ENCODE measurements at regions not wholly inside any gene's neighbourhood (a gene's known extent, or its start where the extent isn't known, plus 50 kb on each side); places are given as distances from the start of the nearest gene placed in this dataset.

GRCh38 chr7:17593819-17594419, 295.5 kb downstream of the AHR start:
- Histone ChIP-seq H3K27me3 (ENCODE audit: insufficient read depth, low read length) (no peaks in the 10 kb centered on the region), H3K4me3 (ENCODE audit: insufficient read depth, low read length) (no peak overlapping the region), H3K4me1 (ENCODE audit: insufficient read depth, low read length) (peaks cover under 1% of the 10 kb centered on the region), H3K79me2 (ENCODE audit: insufficient read depth, low read length) (no peaks in the 10 kb centered on the region), H3K4me2 (ENCODE audit: insufficient read depth, low read length) (no peak overlapping the region), H3K9me3 (ENCODE audit: low read depth, low read length) (no peaks in the 10 kb centered on the region), H2AFZ (ENCODE audit: low read length) (no peak overlapping the region), H4K20me1 (ENCODE audit: insufficient read depth, low read length) (no peaks in the 10 kb centered on the region), H3K27ac (ENCODE audit: low read depth, low read length) (no peak overlapping the region), H3K36me3 (ENCODE audit: insufficient read depth, low read length) (no peaks in the 10 kb centered on the region)
- TF ChIP-seq CTCF (IDR thresholded peaks at IDR 0.05; ENCODE audit: extremely low read depth, low read depth, low read length): no peak
- DNase-seq (ENCODE audit: insufficient read length, low spot score, missing footprints): no peak

- Histone ChIP-seq H3K79me2 (ENCODE audit: insufficient read depth, low read length) (no peaks in the 10 kb centered on the region), H3K4me1 (ENCODE audit: insufficient read depth, low read length) (peaks cover 13% of the 10 kb centered on the region), H3K27ac (ENCODE audit: low read depth, low read length) (no peak overlapping the region), H2AFZ (ENCODE audit: low read length) (no peak overlapping the region), H3K27me3 (ENCODE audit: insufficient read depth, low read length) (no peaks in the 10 kb centered on the region), H3K4me3 (ENCODE audit: insufficient read depth, low read length) (no peak overlapping the region), H3K4me2 (ENCODE audit: insufficient read depth, low read length) (no peak overlapping the region), H3K36me3 (ENCODE audit: insufficient read depth, low read length) (no peaks in the 10 kb centered on the region), H3K9me3 (ENCODE audit: low read depth, low read length) (no peaks in the 10 kb centered on the region), H4K20me1 (ENCODE audit: insufficient read depth, low read length) (no peaks in the 10 kb centered on the region)
- no peak for TF ChIP-seq CTCF (IDR thresholded peaks at IDR 0.05; ENCODE audit: extremely low read depth, low read depth, low read length)
- no peak for DNase-seq (ENCODE audit: insufficient read length, low spot score, missing footprints)
Measured at GRCh38 chr7:17595546-17595945, 297.1 kb downstream of the AHR start.

GRCh38 chr7:17598305-17598704, 299.9 kb downstream of the AHR start:
- Histone ChIP-seq H3K27ac (ENCODE audit: low read depth, low read length) (no peak overlapping the region), H2AFZ (ENCODE audit: low read length) (no peak overlapping the region), H3K4me1 (ENCODE audit: insufficient read depth, low read length) (peaks cover 20% of the 10 kb centered on the region), H4K20me1 (ENCODE audit: insufficient read depth, low read length) (no peaks in the 10 kb centered on the region), H3K79me2 (ENCODE audit: insufficient read depth, low read length) (no peaks in the 10 kb centered on the region), H3K27me3 (ENCODE audit: insufficient read depth, low read length) (no peaks in the 10 kb centered on the region), H3K4me2 (ENCODE audit: insufficient read depth, low read length) (no peak overlapping the region), H3K36me3 (ENCODE audit: insufficient read depth, low read length) (no peaks in the 10 kb centered on the region), H3K9me3 (ENCODE audit: low read depth, low read length) (no peaks in the 10 kb centered on the region), H3K4me3 (ENCODE audit: insufficient read depth, low read length) (no peak overlapping the region)
- DNase-seq (ENCODE audit: insufficient read length, low spot score, missing footprints): no peak
- no peak for TF ChIP-seq CTCF (IDR thresholded peaks at IDR 0.05; ENCODE audit: extremely low read depth, low read depth, low read length)

- Histone ChIP-seq H4K20me1 (ENCODE audit: insufficient read depth, low read length) (no peaks in the 10 kb centered on the region), H3K4me3 (ENCODE audit: insufficient read depth, low read length) (no peak overlapping the region), H2AFZ (ENCODE audit: low read length) (no peak overlapping the region), H3K36me3 (ENCODE audit: insufficient read depth, low read length) (no peaks in the 10 kb centered on the region), H3K4me1 (ENCODE audit: insufficient read depth, low read length) (peaks cover 20% of the 10 kb centered on the region), H3K27ac (ENCODE audit: low read depth, low read length) (no peak overlapping the region), H3K79me2 (ENCODE audit: insufficient read depth, low read length) (no peaks in the 10 kb centered on the region), H3K27me3 (ENCODE audit: insufficient read depth, low read length) (no peaks in the 10 kb centered on the region), H3K9me3 (ENCODE audit: low read depth, low read length) (no peaks in the 10 kb centered on the region), H3K4me2 (ENCODE audit: insufficient read depth, low read length) (no peak overlapping the region)
- TF ChIP-seq CTCF (IDR thresholded peaks at IDR 0.05; ENCODE audit: extremely low read depth, low read depth, low read length): no peak
- no peak for DNase-seq (ENCODE audit: insufficient read length, low spot score, missing footprints)
Measured at GRCh38 chr7:17598846-17599245, 300.4 kb downstream of the AHR start.
